ENCODE measurements at regions not wholly inside any gene's neighbourhood (a gene's known extent, or its start where the extent isn't known, plus 50 kb on each side); places are given as distances from the start of the nearest gene placed in this dataset.

DNA sequence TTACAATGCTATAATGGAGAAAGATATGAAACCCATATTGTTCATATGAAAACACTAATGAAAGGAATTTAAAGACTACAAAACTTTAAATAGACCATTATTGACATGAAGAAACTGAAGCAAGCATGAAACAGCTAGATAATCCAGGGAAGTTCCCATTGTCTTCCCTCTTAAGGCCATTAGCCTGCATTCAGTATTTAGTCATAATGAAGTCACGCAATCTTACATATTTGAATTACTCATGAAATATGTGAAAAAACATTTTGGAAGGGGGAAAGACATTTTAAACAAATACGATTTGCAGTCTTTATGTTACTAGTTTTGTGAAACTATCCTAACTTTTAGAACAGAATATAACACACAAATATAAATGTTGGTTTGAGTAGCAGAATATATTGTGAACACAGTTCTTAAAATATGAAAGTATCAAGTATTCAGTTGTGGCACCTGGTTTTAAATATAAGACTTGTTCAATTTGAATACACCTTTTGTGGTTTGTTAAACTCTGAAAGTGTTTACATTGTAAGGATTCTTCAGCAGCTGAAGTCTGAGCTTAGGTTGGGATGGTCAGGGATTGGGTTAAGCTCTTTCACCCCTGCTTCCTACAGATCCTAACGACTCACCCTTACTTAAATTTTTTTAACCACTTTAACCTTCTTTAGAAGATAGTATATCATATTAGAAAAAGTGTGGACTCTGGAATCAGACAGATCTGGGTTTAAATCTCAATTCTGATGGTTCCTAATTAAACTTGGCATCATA lies 500.3 kb upstream of the TENM4 start:
- H3K36me3 ChIP-seq (ENCODE audit: control insufficient read depth in 4 of 4, insufficient read depth in 4 of 4, low read length in 4 of 4) = no peaks in the 10 kb centered on the region
- no peak overlapping the region for H3K27ac ChIP-seq (ENCODE audit: low read depth in 1 of 2, low read length in 1 of 2)
- no peak overlapping the region for H3K9ac ChIP-seq (ENCODE audit: insufficient read depth in 1 of 2, low read length in 2 of 2)
- peaks cover 0 to 2% (median 0%) of the 10 kb centered on the region in 4 donors for H3K9me3 ChIP-seq (ENCODE audit: control insufficient read depth in 4 of 4, insufficient read depth in 3 of 4, low read length in 3 of 4)
- no peaks in the 10 kb centered on the region for H3K27me3 ChIP-seq (ENCODE audit: control insufficient read depth in 3 of 3, insufficient read depth in 3 of 3, low read length in 2 of 3)
- 69 to 70% methylated on average over 3 of the region's 3 CpGs for WGBS, 2 donors
- no peaks in the 10 kb centered on the region for H3K4me1 ChIP-seq (ENCODE audit: control insufficient read depth in 5 of 5, insufficient read depth in 5 of 5, low read length in 5 of 5)
- no peak for DNase-seq
- ATAC-seq (ENCODE audit: insufficient read depth, low FRiP score) = no peak
- H3K4me3 ChIP-seq = no peak overlapping the region
- no peak for TF ChIP-seq CTCF (IDR thresholded peaks at IDR 0.05; ENCODE audit: control extremely low read depth, extremely low read depth)

GRCh38 chr11:79940165-79940564 lies 499.3 kb upstream of the TENM4 start:
- no peak overlapping the region for H3K27ac ChIP-seq (ENCODE audit: low read depth in 1 of 2, low read length in 1 of 2)
- no peaks in the 10 kb centered on the region for H3K36me3 ChIP-seq (ENCODE audit: control insufficient read depth in 4 of 4, insufficient read depth in 4 of 4, low read length in 4 of 4)
- H3K9ac ChIP-seq (ENCODE audit: insufficient read depth in 1 of 2, low read length in 2 of 2) = no peak overlapping the region
- no peaks in the 10 kb centered on the region for H3K4me1 ChIP-seq (ENCODE audit: control insufficient read depth in 5 of 5, insufficient read depth in 5 of 5, low read length in 5 of 5)
- H3K27me3 ChIP-seq (ENCODE audit: control insufficient read depth in 3 of 3, insufficient read depth in 3 of 3, low read length in 2 of 3) = no peaks in the 10 kb centered on the region
- DNase-seq (no peak), ATAC-seq (ENCODE audit: insufficient read depth, low FRiP score) (no peak)
- H3K4me3 ChIP-seq = no peak overlapping the region
- no peak for TF ChIP-seq CTCF (IDR thresholded peaks at IDR 0.05; ENCODE audit: control extremely low read depth, extremely low read depth)
- H3K9me3 ChIP-seq (ENCODE audit: control insufficient read depth in 4 of 4, insufficient read depth in 3 of 4, low read length in 3 of 4) = peaks cover 0 to 2% (median 0%) of the 10 kb centered on the region in 4 donors
- WGBS, 2 donors = 44 to 46% methylated on average over 6 of the region's 6 CpGs

DNA sequence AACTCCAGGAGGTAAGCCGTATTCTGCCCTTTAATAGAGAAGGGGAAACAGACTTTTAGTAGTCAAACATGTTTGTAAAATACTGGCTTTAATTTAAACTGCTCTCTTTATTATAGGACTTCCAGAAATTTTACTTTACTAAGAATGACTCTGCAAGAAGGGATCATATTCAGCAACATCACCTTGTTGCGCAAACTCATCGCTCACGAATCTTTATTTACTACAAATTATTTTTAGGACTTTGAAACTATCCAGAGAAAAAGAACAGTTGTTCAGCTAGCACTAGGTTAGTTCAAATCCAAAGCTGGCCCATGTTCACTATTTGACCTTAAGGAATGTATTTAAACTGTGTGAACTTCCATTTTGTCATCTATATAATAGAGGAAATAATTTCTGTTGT lies 498.3 kb upstream of the TENM4 start:
- Histone ChIP-seq H3K9ac (ENCODE audit: insufficient read depth in 1 of 2, low read length in 2 of 2) (no peak overlapping the region), H3K4me1 (ENCODE audit: control insufficient read depth in 5 of 5, insufficient read depth in 5 of 5, low read length in 5 of 5) (no peaks in the 10 kb centered on the region), H3K36me3 (ENCODE audit: control insufficient read depth in 4 of 4, insufficient read depth in 4 of 4, low read length in 4 of 4) (no peaks in the 10 kb centered on the region), H3K9me3 (ENCODE audit: control insufficient read depth in 4 of 4, insufficient read depth in 3 of 4, low read length in 3 of 4) (peaks cover 0 to 2% (median 0%) of the 10 kb centered on the region in 4 donors), H3K27me3 (ENCODE audit: control insufficient read depth in 3 of 3, insufficient read depth in 3 of 3, low read length in 2 of 3) (no peaks in the 10 kb centered on the region), H3K27ac (ENCODE audit: low read depth in 1 of 2, low read length in 1 of 2) (no peak overlapping the region), H3K4me3 (no peak overlapping the region)
- 81 to 88% methylated on average over 4 of the region's 4 CpGs for WGBS, 2 donors
- ATAC-seq (ENCODE audit: insufficient read depth, low FRiP score) (no peak), DNase-seq (no peak)
- no peak for TF ChIP-seq CTCF (IDR thresholded peaks at IDR 0.05; ENCODE audit: control extremely low read depth, extremely low read depth)

Data from lung (tissue), 11 donors.